Sigmoid colon (tissue), 4 donors: ENCODE measurements at regions not wholly inside any gene's neighbourhood (a gene's known extent, or its start where the extent isn't known, plus 50 kb on each side); places are given as distances from the start of the nearest gene placed in this dataset.

Source experiments
- CTCF ChIP-seq, 4 experiments: fragments of 450-650 bp in 3 of 4; fragments of 200-600 bp in 1 of 4; IDR thresholded peaks; one replicate each; pipeline ENCODE4 v1.5.1; 2016 to 2019; ENCODE audit warnings: antibody characterized with exemption in 4 of 4, mild to moderate bottlenecking in 3 of 4, moderate library complexity in 2 of 4
- EP300 ChIP-seq, 4 donors: sonication (generic); formaldehyde crosslinking; IDR thresholded peaks; one replicate each; pipeline ENCODE4 v1.6.1; 2017; ENCODE audit warnings: antibody characterized with exemption in 4 of 4
- POLR2A ChIP-seq, 2 donors: fragments of 450-650 bp; IDR thresholded peaks; one replicate each; pipeline ENCODE4 v1.6.1; 2016; ENCODE audit warnings: antibody characterized with exemption in 2 of 2, mild to moderate bottlenecking in 2 of 2, moderate library complexity in 2 of 2
- POLR2AphosphoS5 ChIP-seq, 4 donors: sonication (generic); formaldehyde crosslinking; IDR thresholded peaks; one replicate each; pipeline ENCODE4 v1.6.1; 2017; ENCODE audit warnings: antibody characterized with exemption in 4 of 4

GRCh38 chr5:56455417-56455816, 222.3 kb upstream of the ANKRD55 start:
- no peak for TF ChIP-seq CTCF (IDR thresholded peaks at IDR 0.05)
- no peak for TF ChIP-seq POLR2A (IDR thresholded peaks at IDR 0.05)
- no peak for TF ChIP-seq POLR2AphosphoS5 (IDR thresholded peaks at IDR 0.05)
- no peak for TF ChIP-seq EP300 (IDR thresholded peaks at IDR 0.05)
